Mesenchymal stem cell (in vitro differentiated cells and primary cell): ENCODE measurements at regions not wholly inside any gene's neighbourhood (a gene's known extent, or its start where the extent isn't known, plus 50 kb on each side); places are given as distances from the start of the nearest gene placed in this dataset.

Experiments
- DNase-seq: peaks from one replicate; pipeline ENCODE4 v3.0.0-alpha.2; 2013
- H2AFZ ChIP-seq: one replicate; pipeline ENCODE4 v1.6.1; 2013; ENCODE audit warnings: low read depth, mild to moderate bottlenecking, control low read depth, inconsistent platforms, low read length, moderate library complexity
- H2AK5ac ChIP-seq: 2 replicates; pipeline ENCODE4 v1.6.1; 2013; ENCODE audit warnings: low read length, moderate library complexity, mild to moderate bottlenecking, inconsistent platforms; ENCODE audit not compliant: severe bottlenecking
- H2BK120ac ChIP-seq: one replicate; pipeline ENCODE4 v1.6.1; 2013; ENCODE audit warnings: low read depth, mild to moderate bottlenecking, inconsistent platforms, low read length, moderate library complexity
- H2BK12ac ChIP-seq, 2 experiments: one replicate each; pipeline ENCODE4 v1.6.1; 2013; ENCODE audit warnings: inconsistent platforms in 2 of 2, low read length in 2 of 2, mild to moderate bottlenecking in 2 of 2, moderate library complexity in 2 of 2, control low read depth in 1 of 2
- H2BK15ac ChIP-seq: one replicate; pipeline ENCODE4 v1.6.1; 2013; ENCODE audit warnings: mild to moderate bottlenecking, low read depth, inconsistent platforms; ENCODE audit not compliant: poor library complexity, severe bottlenecking
- H2BK5ac ChIP-seq: 2 replicates; pipeline ENCODE4 v1.6.1; 2013; ENCODE audit warnings: low read depth, mild to moderate bottlenecking, low read length, control low read depth, inconsistent platforms; ENCODE audit not compliant: poor library complexity, severe bottlenecking
- H3K14ac ChIP-seq, 2 experiments: one replicate each; pipeline ENCODE4 v1.6.1; 2013; ENCODE audit warnings: inconsistent platforms in 2 of 2, low read length in 2 of 2, control low read depth in 1 of 2, mild to moderate bottlenecking in 1 of 2, moderate library complexity in 1 of 2
- H3K18ac ChIP-seq, 2 experiments: one replicate each; pipeline ENCODE4 v1.6.1; 2013; ENCODE audit warnings: inconsistent platforms in 2 of 2, low read length in 2 of 2, control low read depth in 1 of 2, low read depth in 1 of 2, mild to moderate bottlenecking in 1 of 2
- H3K23ac ChIP-seq, 2 experiments: one replicate each; pipeline ENCODE4 v1.6.1; 2013; ENCODE audit warnings: inconsistent platforms in 2 of 2, low read length in 2 of 2, mild to moderate bottlenecking in 2 of 2, moderate library complexity in 2 of 2, control low read depth in 1 of 2
- H3K27ac ChIP-seq: 2 replicates; pipeline ENCODE4 v1.5.1; 2013; ENCODE audit warnings: mild to moderate bottlenecking, moderate library complexity, low read length, control low read depth, inconsistent platforms; ENCODE audit not compliant: poor library complexity, severe bottlenecking
- H3K27me3 ChIP-seq, 2 experiments: 2 replicates each; pipeline versions ENCODE4 v1.6.1 to v1.7.0; 2013; ENCODE audit warnings: low read length in 2 of 2, mild to moderate bottlenecking in 2 of 2, moderate library complexity in 2 of 2, control low read depth in 1 of 2, inconsistent platforms in 1 of 2; ENCODE audit not compliant: control insufficient read depth in 1 of 2, insufficient read depth in 1 of 2
- H3K36me3 ChIP-seq, 2 experiments: 2 replicates each; pipeline versions ENCODE4 v1.6.1 to v1.7.0; 2013; ENCODE audit warnings: low read length in 2 of 2, control low read depth in 1 of 2, inconsistent platforms in 1 of 2, low read depth in 1 of 2, mild to moderate bottlenecking in 1 of 2; ENCODE audit not compliant: insufficient read depth in 2 of 2, control insufficient read depth in 1 of 2
- H3K4ac ChIP-seq, 2 experiments: one replicate each; pipeline ENCODE4 v1.6.1; 2013; ENCODE audit warnings: inconsistent platforms in 2 of 2, low read length in 2 of 2, mild to moderate bottlenecking in 2 of 2, moderate library complexity in 2 of 2, control low read depth in 1 of 2, low read depth in 1 of 2
- H3K4me1 ChIP-seq: 2 replicates; pipeline ENCODE4 v1.6.1; 2013; ENCODE audit warnings: low read depth, low read length, control low read depth; ENCODE audit not compliant: control insufficient read depth, insufficient read depth
- H3K4me2 ChIP-seq: 2 replicates; pipeline ENCODE4 v1.6.1; 2013; ENCODE audit warnings: low read length, mild to moderate bottlenecking, inconsistent platforms; ENCODE audit not compliant: poor library complexity, severe bottlenecking
- H3K4me3 ChIP-seq, 2 experiments: 2 replicates each; pipeline versions ENCODE4 v1.5.1 to v1.7.0; 2013; ENCODE audit warnings: low read length in 2 of 2, mild to moderate bottlenecking in 2 of 2, control low read depth in 1 of 2, low read depth in 1 of 2; ENCODE audit not compliant: insufficient read depth in 1 of 2
- H3K79me1 ChIP-seq: replicated peaks from 2 replicates; pipeline ENCODE4 v1.6.1; 2013; ENCODE audit warnings: mild to moderate bottlenecking, control low read depth, low read length, inconsistent platforms; ENCODE audit not compliant: poor library complexity, severe bottlenecking
- H3K9ac ChIP-seq: 2 replicates; pipeline ENCODE4 v1.7.0; 2013; ENCODE audit warnings: mild to moderate bottlenecking, low read length, moderate library complexity
- H3K9me3 ChIP-seq: 2 replicates; pipeline ENCODE4 v1.7.0; 2013; ENCODE audit warnings: mild to moderate bottlenecking, low read length; ENCODE audit not compliant: control insufficient read depth
- H4K8ac ChIP-seq: one replicate; pipeline ENCODE4 v1.6.1; 2013; ENCODE audit warnings: inconsistent platforms, mild to moderate bottlenecking, low read length, moderate library complexity
- H4K91ac ChIP-seq: one replicate; pipeline ENCODE4 v1.6.1; 2013; ENCODE audit warnings: mild to moderate bottlenecking, low read length, inconsistent platforms
- WGBS: methylation state at CpG from one replicate; pipeline ENCODE4 v1.1.7; 2013; ENCODE audit warnings: mixed read lengths; 5-methylcytosine and 5-hydroxymethylcytosine counted together

DNA sequence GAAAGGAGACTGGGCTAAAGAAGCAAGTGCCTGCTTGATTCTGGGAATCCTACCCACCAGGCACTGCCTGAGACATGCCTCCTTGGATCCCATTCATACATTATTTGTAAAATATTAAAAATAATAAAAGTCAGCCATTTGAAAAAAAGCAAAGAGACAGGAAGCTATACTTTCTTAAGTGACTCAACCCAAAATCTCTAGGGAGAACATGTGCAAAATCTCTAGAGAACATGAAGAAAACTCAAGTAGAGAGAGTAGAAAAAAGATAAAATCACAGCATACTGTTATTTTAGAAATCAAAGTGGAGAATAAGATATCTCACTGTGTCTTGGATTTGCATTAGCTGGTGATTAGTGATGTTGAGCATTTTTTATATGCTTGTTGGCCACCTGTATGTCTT, 197.2 kb upstream of the GGTLC1 start:
- Histone ChIP-seq H3K36me3 (no peaks in the 10 kb centered on the region), H2BK15ac (no peak overlapping the region), H2BK5ac (no peak overlapping the region), H3K79me1 (no peaks in the 10 kb centered on the region), H3K4ac (no peak overlapping the region), H3K4me1 (no peaks in the 10 kb centered on the region), H3K4me2 (no peak overlapping the region), H3K9me3 (peaks cover 2% of the 10 kb centered on the region), H2BK12ac (no peak overlapping the region), H4K91ac (no peak overlapping the region), H3K27me3 (no peaks in the 10 kb centered on the region), H3K23ac (no peak overlapping the region), H3K18ac (no peak overlapping the region), H4K8ac (no peak overlapping the region), H3K14ac (no peak overlapping the region), H2AK5ac (no peak overlapping the region), H3K9ac (no peak overlapping the region), H3K4me3 (no peak overlapping the region), H2AFZ (no peak overlapping the region), H2BK120ac (no peak overlapping the region), H3K27ac (no peak overlapping the region)
- no peak for DNase-seq

DNA sequence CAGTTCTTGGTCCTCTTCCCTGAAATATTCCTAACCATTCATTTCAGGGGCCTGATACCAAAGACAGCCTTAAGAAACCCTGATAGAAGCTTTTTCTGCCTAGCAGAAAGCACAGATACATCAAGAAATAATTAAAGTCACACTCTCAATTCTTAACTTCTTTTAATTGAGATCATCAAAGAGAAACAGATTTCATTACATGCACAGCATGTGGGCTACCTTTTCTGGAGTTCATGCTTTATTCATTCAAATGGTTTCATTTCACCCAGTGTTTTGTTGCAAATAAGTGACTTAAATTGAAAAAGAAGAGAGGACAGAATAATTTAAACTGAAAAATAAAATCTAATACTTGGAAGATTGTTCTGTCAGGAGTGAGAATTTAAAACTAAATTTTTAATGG, 192.6 kb upstream of the GGTLC1 start:
- Histone ChIP-seq H2BK15ac (no peak overlapping the region), H2BK5ac (no peak overlapping the region), H2AK5ac (no peak overlapping the region), H2BK12ac (no peak overlapping the region), H3K9me3 (no peaks in the 10 kb centered on the region), H2BK120ac (no peak overlapping the region), H3K9ac (no peak overlapping the region), H3K23ac (no peak overlapping the region), H4K91ac (no peak overlapping the region), H3K36me3 (no peaks in the 10 kb centered on the region), H3K14ac (no peak overlapping the region), H4K8ac (no peak overlapping the region), H3K79me1 (no peaks in the 10 kb centered on the region), H3K4ac (no peak overlapping the region), H3K4me2 (no peak overlapping the region), H3K27ac (no peak overlapping the region), H3K27me3 (no peaks in the 10 kb centered on the region), H3K4me3 (no peak overlapping the region), H3K18ac (no peak overlapping the region), H3K4me1 (no peaks in the 10 kb centered on the region), H2AFZ (no peak overlapping the region)
- DNase-seq, result no peak

DNA sequence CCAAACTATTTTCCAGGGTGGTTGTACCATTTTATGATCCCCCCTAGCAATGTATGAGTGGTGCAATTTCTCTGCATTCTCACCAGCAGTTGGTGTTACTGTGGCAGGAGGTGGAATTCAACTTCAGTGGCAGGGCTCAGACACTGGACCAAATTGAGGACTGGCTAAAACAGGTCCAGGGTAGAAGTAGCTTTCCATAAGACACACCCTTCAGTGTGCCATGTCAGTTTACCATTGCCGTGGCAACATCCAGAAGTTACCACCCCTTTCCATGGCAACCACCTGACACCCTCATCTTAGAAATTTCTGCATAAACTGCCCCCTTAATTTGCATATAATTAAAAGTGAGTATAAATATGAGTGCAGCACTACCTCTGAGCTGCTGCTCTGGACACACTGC, 180.7 kb upstream of the GGTLC1 start:
- Histone ChIP-seq H3K4ac (no peak overlapping the region), H4K8ac (no peak overlapping the region), H3K4me1 (no peaks in the 10 kb centered on the region), H3K18ac (no peak overlapping the region), H3K27me3 (peaks cover 0 to 3% of the 10 kb centered on the region in 2 experiments), H3K23ac (no peak overlapping the region), H2BK5ac (no peak overlapping the region), H3K9ac (no peak overlapping the region), H2BK15ac (no peak overlapping the region), H3K14ac (no peak overlapping the region), H3K36me3 (no peaks in the 10 kb centered on the region), H2AFZ (no peak overlapping the region), H3K9me3 (peaks cover 7% of the 10 kb centered on the region), H4K91ac (no peak overlapping the region), H3K79me1 (no peaks in the 10 kb centered on the region), H2BK12ac (no peak overlapping the region), H2AK5ac (no peak overlapping the region), H2BK120ac (no peak overlapping the region), H3K27ac (no peak overlapping the region), H3K4me2 (no peak overlapping the region), H3K4me3 (no peak overlapping the region)
- no CpG with 5 or more reads among the region's 1 CpG for WGBS
- DNase-seq, result no peak

DNA sequence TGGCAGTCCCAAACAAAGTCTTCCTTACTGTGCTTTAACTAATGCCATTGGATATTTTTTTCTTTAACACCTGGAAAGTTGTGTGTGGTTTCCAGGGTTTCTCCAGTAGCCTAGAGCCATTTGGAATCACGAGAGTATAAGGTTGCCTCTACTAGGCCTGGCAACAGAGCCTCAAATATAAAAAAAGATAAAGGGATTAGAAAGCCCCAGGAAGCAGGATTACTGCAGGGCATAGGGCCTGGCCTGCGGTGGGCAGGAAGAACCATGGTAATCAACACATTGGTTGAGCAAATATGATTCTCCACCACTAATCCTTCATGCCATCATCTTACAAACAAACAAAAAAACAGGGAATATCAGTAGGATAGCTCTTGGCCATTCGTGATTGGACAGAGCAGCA, 177.8 kb upstream of the GGTLC1 start:
- Histone ChIP-seq H2BK12ac (no peak overlapping the region), H3K23ac (no peak overlapping the region), H3K36me3 (no peaks in the 10 kb centered on the region), H3K9me3 (no peaks in the 10 kb centered on the region), H3K18ac (no peak overlapping the region), H3K4me3 (no peak overlapping the region), H3K79me1 (no peaks in the 10 kb centered on the region), H2BK120ac (no peak overlapping the region), H4K8ac (no peak overlapping the region), H2BK15ac (no peak overlapping the region), H2AK5ac (no peak overlapping the region), H3K27me3 (peaks cover 0 to 3% of the 10 kb centered on the region in 2 experiments), H2BK5ac (no peak overlapping the region), H3K4me2 (no peak overlapping the region), H3K4me1 (no peaks in the 10 kb centered on the region), H3K9ac (no peak overlapping the region), H2AFZ (no peak overlapping the region), H3K27ac (no peak overlapping the region), H4K91ac (no peak overlapping the region), H3K14ac (no peak overlapping the region), H3K4ac (no peak overlapping the region)
- DNase-seq, result no peak
- WGBS, result 39% methylated on average over 3 of the region's 3 CpGs
